H9 (cell line): ENCODE measurements at regions not wholly inside any gene's neighbourhood (a gene's known extent, or its start where the extent isn't known, plus 50 kb on each side); places are given as distances from the start of the nearest gene placed in this dataset.

Experiments
- DNase-seq: peaks from one replicate; pipeline ENCODE4 v3.0.0-alpha.2; 2017
- H2AFZ ChIP-seq: one replicate; pipeline ENCODE4 v1.6.1; 2013; ENCODE audit warnings: mild to moderate bottlenecking, low read length, control low read depth, moderate library complexity
- H2AK5ac ChIP-seq: 2 replicates; pipeline ENCODE4 v1.6.1; 2013; ENCODE audit warnings: low read length, control low read depth, mixed read lengths; ENCODE audit not compliant: insufficient read length
- H2BK120ac ChIP-seq: one replicate; pipeline ENCODE4 v1.6.1; 2013; ENCODE audit warnings: low read depth, mild to moderate bottlenecking, low read length, control low read depth, inconsistent platforms; ENCODE audit not compliant: poor library complexity, severe bottlenecking
- H2BK12ac ChIP-seq: 2 replicates; pipeline ENCODE4 v1.6.1; 2013; ENCODE audit warnings: low read length, control low read depth, mixed read lengths, low read depth; ENCODE audit not compliant: insufficient read length
- H2BK15ac ChIP-seq: 2 replicates; pipeline ENCODE4 v1.6.1; 2013; ENCODE audit warnings: low read depth, low read length, control low read depth
- H2BK20ac ChIP-seq: one replicate; pipeline ENCODE4 v1.6.1; 2013; ENCODE audit warnings: low read depth, mild to moderate bottlenecking, low read length, control low read depth, inconsistent platforms; ENCODE audit not compliant: poor library complexity, severe bottlenecking
- H2BK5ac ChIP-seq: 2 replicates; pipeline ENCODE4 v1.6.1; 2013; ENCODE audit warnings: low read length, control low read depth, mixed read lengths; ENCODE audit not compliant: insufficient read length
- H3K14ac ChIP-seq: 2 replicates; pipeline ENCODE4 v1.6.1; 2013; ENCODE audit warnings: low read length, control low read depth; ENCODE audit not compliant: insufficient read depth
- H3K18ac ChIP-seq: 2 replicates; pipeline ENCODE4 v1.6.1; 2013; ENCODE audit warnings: low read depth, mild to moderate bottlenecking, mixed read lengths, low read length, control low read depth; ENCODE audit not compliant: insufficient read length
- H3K23ac ChIP-seq: 2 replicates; pipeline ENCODE4 v1.6.1; 2013; ENCODE audit warnings: low read length, control low read depth, mixed read lengths, low read depth; ENCODE audit not compliant: insufficient read length
- H3K23me2 ChIP-seq: 2 replicates; pipeline ENCODE4 v1.6.1; 2013; ENCODE audit warnings: low read depth, mild to moderate bottlenecking, mixed read lengths, low read length, control low read depth; ENCODE audit not compliant: insufficient read length, poor library complexity, severe bottlenecking
- H3K27ac ChIP-seq: 2 replicates; pipeline ENCODE4 v1.5.1; 2013; ENCODE audit warnings: low read length, control low read depth, mixed read lengths, low read depth; ENCODE audit not compliant: insufficient read length
- H3K27me3 ChIP-seq: 2 replicates; pipeline ENCODE4 v1.6.1; 2013; ENCODE audit warnings: low read length, control low read depth, inconsistent platforms; ENCODE audit not compliant: insufficient read depth
- H3K4ac ChIP-seq: 2 replicates; pipeline ENCODE4 v1.6.1; 2013; ENCODE audit warnings: low read depth, mild to moderate bottlenecking, control low read depth, inconsistent platforms, low read length, moderate library complexity
- H3K4me1 ChIP-seq: 2 replicates; pipeline ENCODE4 v1.6.1; 2013; ENCODE audit warnings: low read length, control low read depth, inconsistent platforms; ENCODE audit not compliant: insufficient read depth
- H3K4me2 ChIP-seq: 2 replicates; pipeline ENCODE4 v1.6.1; 2013; ENCODE audit warnings: low read length, control low read depth, mixed read lengths; ENCODE audit not compliant: insufficient read length, insufficient read depth
- H3K56ac ChIP-seq: 2 replicates; pipeline ENCODE4 v1.6.1; 2013; ENCODE audit warnings: low read depth, mild to moderate bottlenecking, mixed read lengths, low read length, control low read depth; ENCODE audit not compliant: insufficient read length
- H3K79me1 ChIP-seq: 2 replicates; pipeline ENCODE4 v1.6.1; 2013; ENCODE audit warnings: low read depth, mild to moderate bottlenecking, moderate library complexity, low read length, control low read depth, inconsistent platforms; ENCODE audit not compliant: insufficient read depth, poor library complexity, severe bottlenecking
- H3K79me2 ChIP-seq: 2 replicates; pipeline ENCODE4 v1.6.1; 2013; ENCODE audit warnings: low read length, control low read depth, inconsistent platforms; ENCODE audit not compliant: insufficient read depth
- H3K9ac ChIP-seq: 2 replicates; pipeline ENCODE4 v1.6.1; 2013; ENCODE audit warnings: low read length, control low read depth, mixed read lengths; ENCODE audit not compliant: insufficient read length; ENCODE audit errors: extremely low read depth
- H3K9me3 ChIP-seq: one replicate; pipeline ENCODE4 v1.6.1; 2013; ENCODE audit warnings: low read depth, low read length, inconsistent platforms; ENCODE audit not compliant: control insufficient read depth
- H3T11ph ChIP-seq: one replicate; pipeline ENCODE4 v1.6.1; 2013; ENCODE audit warnings: mild to moderate bottlenecking, low read length, control low read depth, inconsistent platforms
- H4K20me1 ChIP-seq: one replicate; pipeline ENCODE4 v1.6.1; 2013; ENCODE audit not compliant: control insufficient read depth, insufficient read length, insufficient read depth
- H4K5ac ChIP-seq: 2 replicates; pipeline ENCODE4 v1.6.1; 2013; ENCODE audit warnings: low read depth, mild to moderate bottlenecking, mixed read lengths, low read length, control low read depth; ENCODE audit not compliant: insufficient read length
- H4K8ac ChIP-seq: replicated peaks from 2 replicates; pipeline ENCODE4 v1.6.1; 2013; ENCODE audit warnings: low read length, control low read depth, mixed read lengths, low read depth; ENCODE audit not compliant: insufficient read length
- H4K91ac ChIP-seq: 2 replicates; pipeline ENCODE4 v1.6.1; 2013; ENCODE audit warnings: low read depth, mild to moderate bottlenecking, moderate library complexity, mixed read lengths, low read length, control low read depth; ENCODE audit not compliant: insufficient read length
- H3K27ac Mint-ChIP-seq, 3 experiments: 2 replicates in 2 of 3; 3 replicates in 1 of 3; pipeline ENCODE4 v1.8.0; 2020 to 2021; ENCODE audit warnings: mixed read lengths in 3 of 3, mild to moderate bottlenecking in 1 of 3, moderate library complexity in 1 of 3
- H3K27me3 Mint-ChIP-seq: 2 replicates; pipeline ENCODE4 v1.8.0; 2021; ENCODE audit warnings: low read depth, mild to moderate bottlenecking, moderate library complexity, mixed read lengths
- H3K36me3 Mint-ChIP-seq, 3 experiments: 2 replicates in 2 of 3; 3 replicates in 1 of 3; pipeline ENCODE4 v1.8.0; 2020 to 2021; ENCODE audit warnings: low read depth in 3 of 3, mixed read lengths in 3 of 3; ENCODE audit not compliant: insufficient read depth in 1 of 3
- H3K4me1 Mint-ChIP-seq, 2 experiments: 2 replicates each; pipeline ENCODE4 v1.8.0; 2020; ENCODE audit warnings: mixed read lengths in 2 of 2
- H3K4me3 Mint-ChIP-seq, 2 experiments: 2 replicates in 1 of 2; 3 replicates in 1 of 2; pipeline ENCODE4 v1.8.0; 2020 to 2021; ENCODE audit warnings: mild to moderate bottlenecking in 2 of 2, mixed read lengths in 2 of 2, moderate library complexity in 1 of 2
- H3K9me3 Mint-ChIP-seq, 2 experiments: 2 replicates in 1 of 2; 3 replicates in 1 of 2; pipeline ENCODE4 v1.8.0; 2020; ENCODE audit warnings: mild to moderate bottlenecking in 2 of 2, mixed read lengths in 2 of 2, moderate library complexity in 1 of 2
- CTCF ChIP-seq: fragments of 200-600 bp; sonication (generic); conservative IDR thresholded peaks from 3 replicates; pipeline ENCODE4 v1.8.0; 2021; ENCODE audit warnings: antibody characterized with exemption, mild to moderate bottlenecking

- H2BK12ac ChIP-seq, result no peak overlapping the region
- Mint-ChIP-seq H3K27me3 (no peaks in the 10 kb centered on the region), H3K4me3 (no peak overlapping the region), H3K9me3 (no peaks in the 10 kb centered on the region), H3K36me3 (no peaks in the 10 kb centered on the region), H3K27ac (no peak overlapping the region), H3K4me1 (no peaks in the 10 kb centered on the region)
- H3K4me1 ChIP-seq, result no peaks in the 10 kb centered on the region
- no peak overlapping the region for H3K18ac ChIP-seq
- no peak overlapping the region for H3K4ac ChIP-seq
- H2AK5ac ChIP-seq, result no peak overlapping the region
- H3K9ac ChIP-seq, result no peak overlapping the region
- H3K56ac ChIP-seq, result no peak overlapping the region
- no peak overlapping the region for H3K23ac ChIP-seq
- H3K79me1 ChIP-seq, result no peaks in the 10 kb centered on the region
- no peak overlapping the region for H4K5ac ChIP-seq
- H3T11ph ChIP-seq, result no peak overlapping the region
- H3K4me2 ChIP-seq, result no peak overlapping the region
- H3K14ac ChIP-seq, result no peak overlapping the region
- no peak for DNase-seq
- no peak overlapping the region for H2BK5ac ChIP-seq
- H3K27me3 ChIP-seq, result no peaks in the 10 kb centered on the region
- H3K27ac ChIP-seq, result no peak overlapping the region
- TF ChIP-seq CTCF, result no peak
- H2BK20ac ChIP-seq, result no peak overlapping the region
- no peak overlapping the region for H4K91ac ChIP-seq
- H3K23me2 ChIP-seq, result no peaks in the 10 kb centered on the region
- H3K9me3 ChIP-seq, result no peaks in the 10 kb centered on the region
- H2AFZ ChIP-seq, result no peak overlapping the region
- H2BK120ac ChIP-seq, result no peak overlapping the region
- no peak overlapping the region for H4K8ac ChIP-seq
- no peak overlapping the region for H2BK15ac ChIP-seq
- no peaks in the 10 kb centered on the region for H4K20me1 ChIP-seq
- H3K79me2 ChIP-seq, result no peaks in the 10 kb centered on the region
These were observed 67.7 kb upstream of the ANO3 start for GRCh38 chr11:26264266-26264665.
